ENCODE measurements at regions not wholly inside any gene's neighbourhood (a gene's known extent, or its start where the extent isn't known, plus 50 kb on each side); places are given as distances from the start of the nearest gene placed in this dataset.

DNA sequence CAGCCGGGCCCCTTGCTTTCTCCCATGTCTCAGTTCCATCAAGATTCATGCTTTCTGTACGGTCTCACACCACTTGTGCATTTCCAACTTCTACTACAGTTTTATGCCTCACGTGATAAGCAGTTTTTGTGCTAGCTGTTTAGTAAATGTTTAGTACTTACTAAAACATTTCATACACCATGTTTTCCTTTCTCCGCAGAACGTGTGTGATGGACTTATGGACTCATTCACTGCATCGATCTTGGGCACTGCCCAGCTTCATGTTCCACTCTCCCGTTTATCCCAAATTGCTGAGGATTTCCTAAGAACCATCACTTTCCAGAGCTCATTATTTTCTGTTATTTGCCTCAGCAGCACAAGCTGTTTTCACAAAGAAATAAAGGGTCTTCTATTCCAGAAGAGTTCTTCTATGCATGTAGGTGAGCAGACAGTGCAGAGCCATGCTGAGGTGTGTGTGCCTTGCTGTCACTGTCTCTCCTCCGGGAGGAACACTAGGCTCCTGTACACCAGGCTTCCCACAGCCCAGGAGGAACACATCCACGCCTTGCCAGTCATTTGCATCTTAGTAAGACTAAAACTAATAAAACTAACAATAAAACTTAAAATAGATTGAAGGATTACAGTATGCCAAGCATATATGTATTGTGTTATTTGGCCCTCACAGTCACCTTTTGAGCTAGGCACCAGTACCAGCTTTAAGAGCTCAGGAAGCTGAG lies 90.3 kb upstream of the EEA1 start:
- TF ChIP-seq JUND (IDR thresholded peaks at IDR 0.05; ENCODE audit: low read depth), result no peak
- no peak for DNase-seq (ENCODE audit: low read depth in 1 of 2, low spot score in 1 of 2)
- in situ Hi-C loops (cut with HindIII; ENCODE audit: low pct_unique_long_range_greater_than_20kb, low sequenced_read_pairs), result no loop called here

DNA sequence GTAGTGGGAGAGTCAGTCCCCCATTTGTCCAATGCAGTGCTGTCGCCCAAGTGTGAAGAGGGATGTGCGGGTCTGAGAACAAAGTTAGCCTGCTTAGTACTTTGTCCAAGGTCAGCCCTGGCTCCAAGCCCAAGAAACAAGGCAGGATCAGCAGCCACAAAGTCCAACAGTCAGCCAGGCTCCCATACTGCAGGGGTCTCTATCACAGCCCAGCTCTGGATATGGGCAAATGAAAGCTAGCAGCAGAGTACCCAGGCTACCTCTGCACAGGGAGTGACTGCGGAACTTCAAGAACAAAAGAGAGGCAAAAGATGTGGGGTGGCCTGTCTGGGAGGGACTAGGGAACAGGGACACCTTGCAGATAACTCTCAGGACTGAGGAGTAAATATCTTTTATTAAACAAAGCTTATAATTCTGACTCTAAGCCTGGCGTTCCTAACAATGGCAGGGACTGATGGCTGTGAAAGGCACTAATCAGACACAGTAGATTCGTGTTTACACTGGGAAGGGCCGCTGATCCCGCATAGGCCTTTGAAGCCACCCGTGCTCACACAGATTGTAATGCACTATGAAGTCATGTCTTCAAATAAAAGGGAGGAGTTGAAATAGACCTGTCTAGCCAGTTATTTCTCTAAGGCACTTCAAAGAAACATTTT lies 91.0 kb upstream of the EEA1 start:
- in situ Hi-C loops (cut with HindIII; ENCODE audit: low pct_unique_long_range_greater_than_20kb, low sequenced_read_pairs), result no loop called here
- TF ChIP-seq JUND (IDR thresholded peaks at IDR 0.05; ENCODE audit: low read depth), result no peak
- DNase-seq (ENCODE audit: low read depth in 1 of 2, low spot score in 1 of 2), result peak; percentile 22 to 68

DNA sequence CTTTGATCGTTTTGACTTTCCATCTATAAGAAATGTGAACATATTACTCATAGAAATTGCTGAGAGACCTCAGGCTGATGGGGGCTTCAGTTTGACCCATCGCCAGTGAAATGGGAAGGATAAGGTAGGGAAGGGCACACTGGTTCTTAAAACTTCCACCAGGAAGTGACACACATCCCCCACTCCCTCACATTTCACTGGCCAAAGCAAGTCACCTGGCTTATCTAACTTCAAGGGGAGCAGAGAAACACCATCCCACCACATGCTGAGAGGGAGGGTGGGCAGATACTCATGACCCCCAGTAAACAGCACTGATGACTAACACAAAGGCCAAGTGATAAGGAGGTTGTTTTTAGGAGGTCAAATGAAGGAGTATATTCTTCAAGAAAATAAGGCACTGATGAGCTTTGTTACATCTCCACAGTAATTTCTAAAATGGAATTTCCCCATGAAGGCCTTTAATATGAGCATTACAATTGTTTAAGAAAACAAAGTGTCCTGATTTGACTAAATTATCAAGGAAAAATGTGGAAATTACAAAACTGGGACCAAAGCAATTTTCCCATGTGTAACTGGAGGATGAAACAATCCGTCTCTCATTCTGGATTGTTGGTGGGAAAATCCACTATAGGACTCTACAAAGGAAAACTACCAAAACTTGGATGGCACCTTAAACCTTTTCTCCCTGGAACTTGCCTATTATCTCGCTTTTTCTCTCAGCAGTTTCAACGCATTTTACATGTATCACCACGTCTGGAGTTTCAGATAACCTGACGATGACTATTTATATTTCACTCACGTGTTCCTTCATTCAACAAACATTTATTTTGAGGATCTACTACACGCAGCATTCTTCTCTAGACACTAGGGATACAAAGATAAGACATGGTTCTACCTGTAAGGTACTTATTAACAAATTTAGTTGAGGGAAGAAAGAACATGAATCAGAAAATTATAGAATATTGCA lies 91.8 kb upstream of the EEA1 start:
- no peak for TF ChIP-seq JUND (IDR thresholded peaks at IDR 0.05; ENCODE audit: low read depth)
- in situ Hi-C loops (cut with HindIII; ENCODE audit: low pct_unique_long_range_greater_than_20kb, low sequenced_read_pairs), result no loop called here
- no peak for DNase-seq (ENCODE audit: low read depth in 1 of 2, low spot score in 1 of 2)

DNA sequence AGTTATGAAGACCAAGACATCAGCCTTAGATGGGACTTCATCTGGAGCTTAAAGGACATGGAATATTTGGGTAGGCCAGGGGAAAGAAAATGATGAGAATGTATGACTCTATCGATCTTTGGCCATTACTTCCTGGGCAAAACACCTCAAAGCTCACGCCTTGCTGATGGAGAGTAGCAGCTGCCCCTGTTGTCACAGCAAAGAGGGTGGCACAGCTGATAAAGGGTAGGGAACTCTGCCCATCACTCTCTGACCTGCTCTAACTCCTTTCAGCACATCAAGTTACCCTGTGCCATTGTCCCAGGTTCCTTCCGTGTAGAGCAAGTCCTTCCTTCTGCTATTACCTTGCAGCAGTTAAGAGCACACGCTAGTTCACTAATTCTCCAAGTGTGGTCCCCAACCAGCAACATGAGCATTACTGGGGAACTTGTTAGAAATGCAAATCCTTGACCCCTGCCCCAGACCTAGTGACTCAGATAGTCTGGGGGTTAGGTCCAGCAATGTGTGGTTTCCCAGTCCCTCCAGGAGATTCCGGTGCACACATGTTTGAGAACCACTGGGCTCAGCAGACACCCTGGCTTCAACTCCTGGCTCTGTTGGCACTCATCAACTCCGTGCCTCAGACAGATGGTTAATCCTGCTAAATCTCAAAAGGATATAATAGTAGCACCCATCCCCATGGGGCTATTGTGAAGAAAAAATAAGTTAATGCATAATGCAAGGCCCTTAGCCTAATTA lies 93.7 kb upstream of the EEA1 start:
- in situ Hi-C loops (cut with HindIII; ENCODE audit: low pct_unique_long_range_greater_than_20kb, low sequenced_read_pairs), result no loop called here
- no peak for DNase-seq (ENCODE audit: low read depth in 1 of 2, low spot score in 1 of 2)
- no peak for TF ChIP-seq JUND (IDR thresholded peaks at IDR 0.05; ENCODE audit: low read depth)

DNA sequence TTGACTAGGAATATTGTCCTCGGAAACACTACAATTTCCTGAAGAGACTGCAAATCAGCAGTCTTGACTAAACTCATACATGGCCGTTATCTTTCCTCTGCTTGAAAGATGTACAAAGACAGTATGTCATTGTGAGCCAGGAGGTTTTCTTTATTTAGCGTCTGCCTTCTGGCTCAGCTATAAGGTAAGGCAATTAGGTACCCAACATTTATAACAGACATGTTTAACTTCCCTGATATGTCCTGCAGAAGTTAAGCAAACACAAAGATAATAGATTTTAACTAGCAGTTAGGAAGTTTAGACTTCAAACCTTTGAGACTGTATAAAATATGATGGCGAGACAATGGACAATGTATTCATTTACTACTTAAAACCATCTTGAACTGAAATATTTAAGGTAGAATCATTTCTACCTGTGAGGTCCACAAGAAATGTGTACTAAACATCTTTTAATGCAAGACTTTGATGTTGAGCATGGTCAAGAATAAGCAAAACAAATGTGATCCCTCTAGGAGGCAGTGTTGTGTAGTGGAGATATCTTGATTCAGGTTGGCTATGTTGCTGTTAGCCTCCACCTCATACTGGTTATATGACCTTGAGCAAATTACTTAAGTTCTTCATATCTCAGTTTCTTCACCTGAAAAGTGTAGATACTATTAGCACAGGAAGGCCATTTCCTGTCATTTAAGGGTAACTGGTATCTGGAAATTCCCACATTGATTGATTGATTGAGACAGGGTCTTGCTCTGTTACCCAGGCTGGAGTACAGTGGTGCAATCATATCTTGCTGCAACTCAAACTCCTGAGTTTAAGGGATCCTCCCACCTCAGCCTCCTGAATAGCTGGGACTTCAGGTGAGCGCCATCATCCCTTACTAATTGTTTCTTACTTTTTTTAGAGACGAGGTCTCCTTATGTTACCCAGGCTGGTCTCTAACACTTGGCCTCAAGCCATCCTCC lies 96.3 kb upstream of the EEA1 start:
- no peak for TF ChIP-seq JUND (IDR thresholded peaks at IDR 0.05; ENCODE audit: low read depth)
- in situ Hi-C loops (cut with HindIII; ENCODE audit: low pct_unique_long_range_greater_than_20kb, low sequenced_read_pairs), result no loop called here
- peak in 1 of 2 experiments; percentile 77 for DNase-seq (ENCODE audit: low read depth in 1 of 2, low spot score in 1 of 2)

DNA sequence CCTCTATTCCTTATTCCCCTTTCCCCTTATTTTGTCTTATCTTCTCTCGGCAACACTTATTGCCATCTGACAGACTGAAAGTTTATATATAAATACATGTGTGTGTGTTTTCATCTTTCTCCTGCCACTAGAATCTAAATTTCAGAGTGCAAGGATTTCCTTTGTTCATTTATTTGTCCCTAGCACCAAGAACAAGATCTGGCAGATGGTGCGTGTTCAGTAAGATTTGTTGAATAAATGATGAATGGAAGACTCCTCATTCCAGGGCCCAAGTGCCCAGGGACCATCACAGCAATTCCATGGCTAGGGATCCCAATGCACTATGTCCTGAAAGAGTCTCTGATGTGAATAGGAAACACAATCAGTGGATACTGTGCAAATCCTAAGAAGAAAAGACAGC lies 97.9 kb upstream of the EEA1 start:
- no peak for TF ChIP-seq JUND (IDR thresholded peaks at IDR 0.05; ENCODE audit: low read depth)
- DNase-seq (ENCODE audit: low read depth in 1 of 2, low spot score in 1 of 2), result no peak
- in situ Hi-C loops (cut with HindIII; ENCODE audit: low pct_unique_long_range_greater_than_20kb, low sequenced_read_pairs), result no loop called here

DNA sequence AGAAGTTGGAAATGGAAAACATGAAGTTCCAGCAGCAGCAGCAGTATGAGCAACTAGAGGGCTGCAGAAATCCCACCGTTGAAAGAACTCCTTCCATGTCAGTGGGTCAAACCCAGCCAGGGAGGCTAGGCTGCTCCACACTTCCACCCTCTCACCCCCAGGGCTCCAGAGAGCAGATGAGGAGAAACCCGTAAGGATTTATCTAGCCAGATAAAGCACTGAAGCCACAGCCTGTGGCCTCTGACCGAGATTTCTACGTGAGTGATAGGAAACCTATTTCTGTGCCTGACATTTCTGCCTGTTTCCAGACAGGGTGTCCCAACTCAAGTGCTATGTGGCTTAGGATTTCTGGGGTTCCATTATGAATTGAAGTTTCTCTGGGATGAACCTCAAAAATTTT lies 100.0 kb upstream of the EEA1 start:
- no peak for TF ChIP-seq JUND (IDR thresholded peaks at IDR 0.05; ENCODE audit: low read depth)
- in situ Hi-C loops (cut with HindIII; ENCODE audit: low pct_unique_long_range_greater_than_20kb, low sequenced_read_pairs), result no loop called here
- no peak for DNase-seq (ENCODE audit: low read depth in 1 of 2, low spot score in 1 of 2)

DNA sequence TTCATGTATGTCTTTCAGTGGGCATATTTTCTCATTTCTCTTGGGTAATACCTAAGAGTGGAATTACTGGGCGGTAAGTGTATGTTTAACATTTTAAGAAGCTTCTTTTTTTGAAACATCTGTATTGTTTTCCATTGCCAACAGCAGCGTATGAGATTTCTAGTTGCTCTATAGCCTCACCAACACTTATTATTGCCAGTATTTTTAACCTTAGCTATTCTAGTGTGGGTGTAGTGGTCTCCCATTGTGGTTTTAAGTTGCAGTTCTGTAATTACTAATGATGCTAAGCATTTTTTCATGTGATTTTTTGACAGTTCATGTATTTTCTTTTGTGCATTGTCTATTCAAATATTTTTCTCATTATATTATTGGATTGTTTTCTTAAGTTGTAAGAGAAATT lies 101.9 kb upstream of the EEA1 start:
- DNase-seq (ENCODE audit: low read depth in 1 of 2, low spot score in 1 of 2), result no peak
- in situ Hi-C loops (cut with HindIII; ENCODE audit: low pct_unique_long_range_greater_than_20kb, low sequenced_read_pairs), result no loop called here
- no peak for TF ChIP-seq JUND (IDR thresholded peaks at IDR 0.05; ENCODE audit: low read depth)

DNA sequence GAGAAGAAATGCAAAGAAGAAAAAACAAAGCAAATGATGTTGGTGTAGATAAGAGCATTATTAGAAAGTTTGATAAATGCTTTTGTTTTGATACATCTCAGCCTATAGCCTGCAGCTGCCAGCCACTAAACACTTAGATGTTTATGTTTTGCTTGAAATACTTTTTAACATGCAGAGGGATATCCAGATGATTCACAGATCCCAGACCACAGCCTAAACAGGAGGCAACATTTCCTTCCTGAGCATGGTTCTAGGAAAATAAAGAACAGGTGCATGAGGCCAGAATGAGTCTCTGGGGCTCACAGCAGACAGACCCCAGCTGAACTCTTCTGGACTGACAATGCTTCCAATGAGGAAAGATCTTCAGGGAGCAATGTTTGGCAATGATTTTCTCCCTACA lies 103.7 kb upstream of the EEA1 start:
- DNase-seq (ENCODE audit: low read depth in 1 of 2, low spot score in 1 of 2), result no peak
- in situ Hi-C loops (cut with HindIII; ENCODE audit: low pct_unique_long_range_greater_than_20kb, low sequenced_read_pairs), result no loop called here
- no peak for TF ChIP-seq JUND (IDR thresholded peaks at IDR 0.05; ENCODE audit: low read depth)

DNA sequence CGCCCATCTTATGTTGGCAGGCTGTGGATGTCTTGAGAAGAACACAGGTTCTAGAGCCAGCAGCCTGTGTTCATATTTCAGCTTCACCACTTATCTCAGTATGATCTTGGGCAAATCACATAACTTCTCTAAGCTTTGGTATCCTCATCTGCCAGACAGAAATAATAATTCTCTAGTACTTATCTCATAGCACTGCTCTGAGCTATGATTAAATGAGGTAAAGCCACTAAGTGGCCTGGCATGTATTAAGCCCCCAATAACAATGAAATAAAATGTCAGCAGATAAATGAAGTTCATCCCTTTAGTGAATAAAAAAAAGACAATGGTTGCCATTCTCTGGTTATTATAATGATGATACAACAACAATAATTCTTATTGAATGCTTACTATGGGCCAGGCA lies 104.9 kb upstream of the EEA1 start:
- in situ Hi-C loops (cut with HindIII; ENCODE audit: low pct_unique_long_range_greater_than_20kb, low sequenced_read_pairs), result no loop called here
- no peak for TF ChIP-seq JUND (IDR thresholded peaks at IDR 0.05; ENCODE audit: low read depth)
- no peak for DNase-seq (ENCODE audit: low read depth in 1 of 2, low spot score in 1 of 2)

DNA sequence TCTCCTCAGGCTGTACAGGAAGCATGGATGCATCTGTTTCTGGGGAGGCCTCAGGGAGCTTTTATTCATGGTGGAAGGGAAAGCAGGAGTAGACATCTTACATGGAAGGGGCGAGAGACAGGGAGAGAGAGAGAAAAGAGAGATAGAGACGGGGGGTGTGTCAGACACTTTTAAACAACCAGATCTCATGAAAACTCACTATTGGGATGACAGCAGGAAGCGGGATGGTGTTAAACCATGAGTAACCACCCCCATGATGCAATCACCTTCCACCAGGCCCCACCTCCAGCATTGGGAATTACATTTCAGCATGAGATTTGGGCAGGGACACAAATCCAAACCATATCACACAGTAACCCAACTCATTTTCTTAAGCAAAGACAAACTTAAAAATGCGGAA lies 110.0 kb upstream of the EEA1 start:
- TF ChIP-seq JUND (IDR thresholded peaks at IDR 0.05; ENCODE audit: low read depth), result no peak
- DNase-seq (ENCODE audit: low read depth in 1 of 2, low spot score in 1 of 2), result no peak
- in situ Hi-C loops (cut with HindIII; ENCODE audit: low pct_unique_long_range_greater_than_20kb, low sequenced_read_pairs), result no loop called here

All from T47D (cell line).